ENCODE measurements at regions not wholly inside any gene's neighbourhood (a gene's known extent, or its start where the extent isn't known, plus 50 kb on each side); places are given as distances from the start of the nearest gene placed in this dataset.

- peaks cover 1% of the 10 kb centered on the region for H3K27me3 Mint-ChIP-seq (ENCODE audit: unreplicated experiment)
- no peak for DNase-seq
Observed at GRCh38 chr2:103781313-103781712, 1019.5 kb downstream of the TMEM182 start.

DNA sequence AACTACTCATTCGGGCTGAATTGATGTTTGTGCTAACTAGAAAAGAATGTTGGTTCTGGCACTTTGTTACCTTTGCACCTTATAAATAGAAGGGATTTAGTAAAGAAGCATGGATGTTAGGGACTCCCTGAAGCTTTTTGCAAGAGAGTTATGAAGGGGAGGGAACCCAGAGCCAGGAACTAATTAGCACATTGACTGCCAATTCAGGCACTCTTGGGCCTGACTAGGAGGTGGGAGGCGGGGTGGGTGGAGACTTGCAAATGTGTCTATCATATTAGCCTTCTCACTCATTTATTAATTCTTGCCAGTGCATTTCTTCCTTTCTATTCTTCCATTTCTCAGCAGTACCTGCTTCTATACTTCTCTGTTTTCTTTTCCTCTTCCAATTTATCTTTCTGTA, 1022.4 kb downstream of the TMEM182 start:
- Mint-ChIP-seq H3K9me3 (ENCODE audit: unreplicated experiment) (no peaks in the 10 kb centered on the region), H3K27me3 (ENCODE audit: unreplicated experiment) (peaks cover 1% of the 10 kb centered on the region), H3K4me1 (ENCODE audit: low read depth, unreplicated experiment) (peaks cover 9% of the 10 kb centered on the region), H3K4me3 (ENCODE audit: unreplicated experiment) (no peak overlapping the region), H3K36me3 (ENCODE audit: unreplicated experiment) (no peaks in the 10 kb centered on the region), H3K27ac (ENCODE audit: unreplicated experiment) (no peak overlapping the region)
- TF ChIP-seq CTCF (IDR thresholded peaks at IDR 0.05; ENCODE audit: partially characterized antibody, unreplicated experiment), result no peak
- DNase-seq, result no peak

More at GRCh38 chr2:103781313-103781712, 1019.5 kb downstream of the TMEM182 start:
- Mint-ChIP-seq H3K9me3 (ENCODE audit: unreplicated experiment) (no peaks in the 10 kb centered on the region), H3K36me3 (ENCODE audit: unreplicated experiment) (no peaks in the 10 kb centered on the region), H3K4me3 (ENCODE audit: unreplicated experiment) (no peak overlapping the region), H3K4me1 (ENCODE audit: low read depth, unreplicated experiment) (peaks cover 3% of the 10 kb centered on the region), H3K27ac (ENCODE audit: unreplicated experiment) (no peak overlapping the region)
- TF ChIP-seq CTCF (IDR thresholded peaks at IDR 0.05; ENCODE audit: partially characterized antibody, unreplicated experiment), result no peak

DNA sequence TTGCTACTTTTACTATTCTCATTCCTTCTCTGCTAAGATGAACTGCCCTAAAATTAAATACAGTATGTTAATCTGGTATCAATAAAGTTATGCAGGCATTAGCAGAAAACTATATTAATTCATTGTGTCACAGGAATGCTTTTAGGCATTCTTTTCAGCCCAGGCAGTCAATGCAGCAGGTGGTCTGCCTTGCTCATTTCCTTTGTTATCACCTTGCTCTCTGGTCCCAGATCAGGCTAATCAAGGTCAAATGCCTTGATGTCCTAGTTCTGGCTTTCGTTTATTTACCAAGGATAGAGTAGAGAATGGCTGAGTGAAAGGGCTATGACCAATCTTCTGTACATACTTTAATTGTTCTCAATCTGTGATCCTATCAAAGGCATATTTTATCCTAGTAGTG, 1023.6 kb downstream of the TMEM182 start:
- H3K27ac Mint-ChIP-seq (ENCODE audit: unreplicated experiment), result no peak overlapping the region
- H3K27me3 Mint-ChIP-seq (ENCODE audit: unreplicated experiment), result peaks cover 1% of the 10 kb centered on the region
- H3K36me3 Mint-ChIP-seq (ENCODE audit: unreplicated experiment), result no peaks in the 10 kb centered on the region
- no peak for TF ChIP-seq CTCF (IDR thresholded peaks at IDR 0.05; ENCODE audit: partially characterized antibody, unreplicated experiment)
- H3K4me3 Mint-ChIP-seq (ENCODE audit: unreplicated experiment), result no peak overlapping the region
- peaks cover 9% of the 10 kb centered on the region for H3K4me1 Mint-ChIP-seq (ENCODE audit: low read depth, unreplicated experiment)
- H3K9me3 Mint-ChIP-seq (ENCODE audit: unreplicated experiment), result no peaks in the 10 kb centered on the region
- no peak for DNase-seq

DNA sequence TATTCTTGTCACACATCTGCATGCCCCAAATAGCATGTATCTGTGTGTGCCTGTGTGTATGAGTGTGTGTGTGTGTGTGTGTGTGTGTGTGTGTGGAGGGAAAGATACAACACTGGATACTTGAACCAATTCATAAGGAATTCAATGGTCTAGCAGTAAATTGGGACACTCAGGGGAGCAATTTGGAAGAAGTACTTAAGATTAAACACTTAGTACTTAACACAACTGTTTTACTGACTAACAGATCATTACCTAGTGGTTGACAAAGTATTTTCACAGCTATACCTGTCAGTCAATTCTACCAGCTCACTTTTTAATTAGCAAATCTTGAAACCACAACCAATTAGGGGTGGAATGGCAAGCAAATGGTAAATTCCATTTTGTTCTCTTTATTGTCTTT, 1024.1 kb downstream of the TMEM182 start:
- Mint-ChIP-seq H3K4me3 (ENCODE audit: unreplicated experiment) (no peak overlapping the region), H3K4me1 (ENCODE audit: low read depth, unreplicated experiment) (peaks cover 9% of the 10 kb centered on the region), H3K36me3 (ENCODE audit: unreplicated experiment) (no peaks in the 10 kb centered on the region), H3K9me3 (ENCODE audit: unreplicated experiment) (no peaks in the 10 kb centered on the region), H3K27me3 (ENCODE audit: unreplicated experiment) (peaks cover 1% of the 10 kb centered on the region), H3K27ac (ENCODE audit: unreplicated experiment) (no peak overlapping the region)
- TF ChIP-seq CTCF (IDR thresholded peaks at IDR 0.05; ENCODE audit: partially characterized antibody, unreplicated experiment), result no peak
- no peak for DNase-seq

DNA sequence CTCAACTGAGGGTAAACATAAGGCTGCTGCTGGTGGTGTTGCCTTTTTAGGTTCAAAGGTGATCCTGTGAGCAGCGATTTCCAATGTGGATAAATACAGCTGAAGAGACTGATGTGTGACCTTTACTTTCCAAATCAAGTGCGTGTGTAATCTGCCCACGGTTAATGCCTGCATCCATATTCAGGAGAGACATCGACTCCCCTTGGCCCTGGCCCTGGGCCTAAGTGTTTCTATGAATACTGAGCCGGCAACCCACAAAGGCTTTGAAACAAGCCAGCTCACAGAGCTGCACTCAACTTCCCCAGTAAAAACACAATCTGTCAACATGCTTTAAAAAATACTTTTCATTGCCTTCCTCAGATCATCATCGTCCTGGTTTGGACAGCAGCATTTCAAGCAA, 1026.6 kb downstream of the TMEM182 start:
- Mint-ChIP-seq H3K4me3 (ENCODE audit: unreplicated experiment) (no peak overlapping the region), H3K36me3 (ENCODE audit: unreplicated experiment) (no peaks in the 10 kb centered on the region), H3K9me3 (ENCODE audit: unreplicated experiment) (no peaks in the 10 kb centered on the region), H3K27ac (ENCODE audit: unreplicated experiment) (no peak overlapping the region), H3K4me1 (ENCODE audit: low read depth, unreplicated experiment) (peaks cover 6% of the 10 kb centered on the region), H3K27me3 (ENCODE audit: unreplicated experiment) (peaks cover 3% of the 10 kb centered on the region)
- no peak for DNase-seq
- TF ChIP-seq CTCF (IDR thresholded peaks at IDR 0.05; ENCODE audit: partially characterized antibody, unreplicated experiment), result no peak

Measured in glutamatergic neuron (in vitro differentiated cells).